22Rv1 (cell line): ENCODE measurements at regions not wholly inside any gene's neighbourhood (a gene's known extent, or its start where the extent isn't known, plus 50 kb on each side); places are given as distances from the start of the nearest gene placed in this dataset.

Source experiments
- ZFX ChIP-seq: fragments of 450-650 bp; IDR thresholded peaks from 2 replicates; pipeline ENCODE4 v1.6.1; 2017; ENCODE audit warnings: antibody characterized with exemption, borderline replicate concordance
- TF ChIP-seq, protein P1 (sequence below): fragments of 450-650 bp; IDR thresholded peaks from 2 replicates; pipeline ENCODE4 v1.5.1; 2017; ENCODE audit warnings: mild to moderate bottlenecking

DNA sequence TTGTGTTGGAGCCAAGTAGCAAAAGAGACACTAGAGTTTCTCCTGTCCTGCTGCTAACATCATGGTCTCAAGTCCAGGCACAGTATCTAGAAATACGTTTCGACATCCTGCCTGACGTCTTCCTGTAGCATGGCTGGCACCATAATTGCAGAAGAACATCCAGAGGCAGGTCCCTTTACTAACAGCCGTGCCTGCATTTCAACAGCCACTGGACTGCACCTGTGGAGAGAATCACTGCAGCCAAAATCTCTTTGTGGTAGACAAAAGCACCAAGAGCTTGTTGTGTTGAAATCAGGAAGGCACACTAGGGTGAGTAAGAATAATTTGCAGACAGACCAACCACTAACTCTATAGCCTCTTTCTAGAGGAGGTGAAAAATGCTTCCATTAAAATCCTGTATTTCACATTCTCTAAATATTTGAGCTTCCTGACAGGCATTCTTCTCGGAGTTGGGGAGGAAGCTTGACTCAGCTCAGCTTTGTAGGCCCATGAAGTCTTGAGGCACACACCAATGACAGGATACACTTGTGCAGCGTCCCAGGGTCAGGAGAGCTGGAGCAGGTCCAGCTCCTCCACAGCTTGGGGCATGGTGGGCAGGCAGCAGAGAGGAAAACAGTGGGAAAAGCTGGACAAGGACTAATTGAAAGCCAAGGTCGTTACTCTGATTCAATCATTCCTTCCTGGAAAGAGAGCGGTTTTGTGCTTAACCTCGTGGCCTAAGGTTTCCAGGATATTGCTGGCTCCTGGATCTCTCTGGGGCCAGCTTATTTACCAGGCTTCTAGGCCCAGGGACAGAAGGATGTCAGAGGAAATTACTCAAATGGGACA lies 244.9 kb downstream of the FAM43A start:
- TF ChIP-seq, protein P1, sequence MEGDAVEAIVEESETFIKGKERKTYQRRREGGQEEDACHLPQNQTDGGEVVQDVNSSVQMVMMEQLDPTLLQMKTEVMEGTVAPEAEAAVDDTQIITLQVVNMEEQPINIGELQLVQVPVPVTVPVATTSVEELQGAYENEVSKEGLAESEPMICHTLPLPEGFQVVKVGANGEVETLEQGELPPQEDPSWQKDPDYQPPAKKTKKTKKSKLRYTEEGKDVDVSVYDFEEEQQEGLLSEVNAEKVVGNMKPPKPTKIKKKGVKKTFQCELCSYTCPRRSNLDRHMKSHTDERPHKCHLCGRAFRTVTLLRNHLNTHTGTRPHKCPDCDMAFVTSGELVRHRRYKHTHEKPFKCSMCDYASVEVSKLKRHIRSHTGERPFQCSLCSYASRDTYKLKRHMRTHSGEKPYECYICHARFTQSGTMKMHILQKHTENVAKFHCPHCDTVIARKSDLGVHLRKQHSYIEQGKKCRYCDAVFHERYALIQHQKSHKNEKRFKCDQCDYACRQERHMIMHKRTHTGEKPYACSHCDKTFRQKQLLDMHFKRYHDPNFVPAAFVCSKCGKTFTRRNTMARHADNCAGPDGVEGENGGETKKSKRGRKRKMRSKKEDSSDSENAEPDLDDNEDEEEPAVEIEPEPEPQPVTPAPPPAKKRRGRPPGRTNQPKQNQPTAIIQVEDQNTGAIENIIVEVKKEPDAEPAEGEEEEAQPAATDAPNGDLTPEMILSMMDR: no peak
- no peak for TF ChIP-seq ZFX
